HEK293 (cell line): ENCODE measurements at regions not wholly inside any gene's neighbourhood (a gene's known extent, or its start where the extent isn't known, plus 50 kb on each side); places are given as distances from the start of the nearest gene placed in this dataset.

Source experiments
- CTCF ChIA-PET: fragments of 350-600 bp; formaldehyde crosslinking; extraction: SDS; loops from one replicate; lab custom pipeline; 2021; ENCODE audit warnings: antibody characterized with exemption; lab: Yijun Ruan, JAX
- POLR2A ChIA-PET: fragments of 300-600 bp; formaldehyde crosslinking; extraction: SDS; loops from one replicate; lab custom pipeline; 2020; ENCODE audit warnings: antibody characterized with exemption, inconsistent platforms; lab: Yijun Ruan, JAX
- H3K27ac ChIP-seq: fragments of 200-500 bp; sonication (Bioruptor generic); 2 replicates; pipeline ENCODE4 v1.5.1; 2014; ENCODE audit warnings: low read depth, low read length, control low read depth, inconsistent platforms; ENCODE audit errors: extremely low read depth
- H3K36me3 ChIP-seq, 2 experiments: fragments of 200-500 bp in 1 of 2; sonication (Bioruptor generic) in 1 of 2; 1 replicate in 1 of 2; 2 replicates in 1 of 2; pipeline ENCODE4 v1.5.1; 2014 to 2017; ENCODE audit warnings: inconsistent platforms in 2 of 2, low read length in 2 of 2; ENCODE audit not compliant: control insufficient read depth in 2 of 2, insufficient read depth in 1 of 2
- H3K4me1 ChIP-seq: fragments of 200-500 bp; sonication (Bioruptor generic); 2 replicates; pipeline ENCODE4 v1.5.1; 2014; ENCODE audit warnings: mild to moderate bottlenecking, low read length, inconsistent platforms; ENCODE audit not compliant: control insufficient read depth, insufficient read depth
- H3K4me3 ChIP-seq: 2 replicates; pipeline ENCODE4 v1.5.1; 2011; ENCODE audit warnings: low read depth, mild to moderate bottlenecking, control low read depth, low read length, moderate library complexity
- H3K9me3 ChIP-seq: fragments of 200-500 bp; sonication (Bioruptor generic); 2 replicates; pipeline ENCODE4 v1.5.1; 2014; ENCODE audit warnings: low read depth, low read length, inconsistent platforms; ENCODE audit not compliant: control insufficient read depth, insufficient read depth
- GLI2 ChIP-seq: fragments of 450-650 bp; formaldehyde crosslinking; IDR thresholded peaks from 2 replicates; pipeline ENCODE4; 2017; ENCODE audit warnings: missing biosample characterization, missing genetic modification characterization, low read depth, borderline replicate concordance
- HIC1 ChIP-seq: fragments of 450-650 bp; formaldehyde crosslinking; IDR thresholded peaks from 2 replicates; pipeline ENCODE4 v1.5.1; 2016; ENCODE audit warnings: missing biosample characterization, missing genetic modification characterization
- HOXD13 ChIP-seq: sonication (generic); formaldehyde crosslinking; IDR thresholded peaks from 2 replicates; pipeline ENCODE4 v1.8.0; 2022; ENCODE audit warnings: missing genetic modification reagents, borderline replicate concordance
- IKZF3 ChIP-seq: fragments of 450-650 bp; IDR thresholded peaks from 2 replicates; pipeline ENCODE4 v1.5.0; 2018; ENCODE audit warnings: missing biosample characterization, mild to moderate bottlenecking, missing genetic modification characterization, moderate library complexity
- KLF9 ChIP-seq: fragments of 450-650 bp; formaldehyde crosslinking; IDR thresholded peaks from 2 replicates; pipeline ENCODE4 v1.5.1; 2016; ENCODE audit warnings: missing biosample characterization, missing genetic modification characterization, low read depth
- PATZ1 ChIP-seq: fragments of 450-650 bp; formaldehyde crosslinking; IDR thresholded peaks from 2 replicates; pipeline ENCODE4 v1.5.1; 2016; ENCODE audit warnings: missing biosample characterization, missing genetic modification characterization
- ZBTB11 ChIP-seq: fragments of 450-650 bp; formaldehyde crosslinking; conservative IDR thresholded peaks from 2 replicates; pipeline ENCODE4 v1.5.1; 2016; ENCODE audit warnings: low read depth, missing biosample characterization, missing genetic modification characterization
- ZBTB26 ChIP-seq: fragments of 450-650 bp; formaldehyde crosslinking; optimal IDR thresholded peaks from 2 replicates; pipeline ENCODE3; 2016; ENCODE audit warnings: missing biosample characterization, mild to moderate bottlenecking, missing genetic modification characterization
- ZNF140 ChIP-seq: fragments of 450-650 bp; formaldehyde crosslinking; IDR thresholded peaks from 2 replicates; pipeline ENCODE4 v1.5.1; 2016; ENCODE audit warnings: missing biosample characterization, missing genetic modification characterization
- ZNF214 ChIP-seq: fragments of 450-650 bp; formaldehyde crosslinking; IDR thresholded peaks from 2 replicates; pipeline ENCODE4 v1.5.1; 2017; ENCODE audit warnings: missing biosample characterization, mild to moderate bottlenecking, missing genetic modification characterization, borderline replicate concordance
- ZNF239 ChIP-seq: fragments of 450-650 bp; formaldehyde crosslinking; IDR thresholded peaks from 2 replicates; pipeline ENCODE4 v1.5.1; 2016; ENCODE audit warnings: missing biosample characterization, missing genetic modification characterization
- ZNF362 ChIP-seq: fragments of 450-650 bp; formaldehyde crosslinking; IDR thresholded peaks from 2 replicates; pipeline ENCODE4 v1.5.1; 2016; ENCODE audit warnings: missing biosample characterization, missing genetic modification characterization
- ZNF404 ChIP-seq: fragments of 450-650 bp; formaldehyde crosslinking; IDR thresholded peaks from 2 replicates; pipeline ENCODE4 v1.5.1; 2017; ENCODE audit warnings: missing biosample characterization, missing genetic modification characterization
- ZNF518A ChIP-seq: fragments of 450-650 bp; formaldehyde crosslinking; conservative IDR thresholded peaks from 2 replicates; pipeline ENCODE4 v1.5.1; 2016; ENCODE audit warnings: low read depth, missing biosample characterization, missing genetic modification characterization
- ZNF600 ChIP-seq: fragments of 450-650 bp; formaldehyde crosslinking; IDR thresholded peaks from 2 replicates; pipeline ENCODE4 v1.5.1; 2016; ENCODE audit warnings: missing biosample characterization, missing genetic modification characterization
- ZNF645 ChIP-seq: fragments of 450-650 bp; formaldehyde crosslinking; IDR thresholded peaks from 2 replicates; pipeline ENCODE4; 2016; ENCODE audit warnings: missing biosample characterization, missing genetic modification characterization
- ZNF707 ChIP-seq: fragments of 450-650 bp; formaldehyde crosslinking; IDR thresholded peaks from 2 replicates; pipeline ENCODE4 v1.5.1; 2016; ENCODE audit warnings: missing biosample characterization, missing genetic modification characterization

GRCh38 chr5:26416911-26417310 lies 621.5 kb downstream of the CDH9 start:
- Histone ChIP-seq H3K27ac (no peak overlapping the region), H3K4me3 (no peak overlapping the region), H3K4me1 (no peaks in the 10 kb centered on the region), H3K36me3 (no peaks in the 10 kb centered on the region), H3K9me3 (no peaks in the 10 kb centered on the region; the same call in 1 of the 2 replicates)
- POLR2A ChIA-PET: no interaction called here
- TF ChIP-seq ZBTB11 (tag by site-specific recombination) (no peak), ZNF362 (tag by site-specific recombination) (no peak), ZNF707 (tag by site-specific recombination) (no peak), ZBTB26 (no peak), PATZ1 (tag by site-specific recombination) (no peak), ZNF600 (tag by site-specific recombination) (no peak), KLF9 (tag by site-specific recombination) (no peak), HOXD13 (no peak), IKZF3 (tag by site-specific recombination) (no peak)
- CTCF ChIA-PET: no interaction called here

GRCh38 chr5:26415987-26416779 lies 622.2 kb downstream of the CDH9 start:
- CTCF ChIA-PET: no interaction called here
- POLR2A ChIA-PET: no interaction called here
- no peak for TF ChIP-seq ZNF404 (tag by site-specific recombination)
- no peak for TF ChIP-seq ZNF140 (tag by site-specific recombination)
- TF ChIP-seq ZNF239 (tag by site-specific recombination): no peak
- no peak for TF ChIP-seq ZNF645 (tag by site-specific recombination)
- TF ChIP-seq GLI2 (tag by site-specific recombination): no peak
- TF ChIP-seq HIC1 (tag by site-specific recombination): no peak
- TF ChIP-seq ZNF518A (tag by site-specific recombination): no peak
- TF ChIP-seq ZNF214 (tag by site-specific recombination): no peak

More at GRCh38 chr5:26415987-26416779, 622.2 kb downstream of the CDH9 start:
- Histone ChIP-seq H3K27ac (no peak overlapping the region), H3K4me1 (no peaks in the 10 kb centered on the region), H3K36me3 (no peaks in the 10 kb centered on the region), H3K9me3 (no peaks in the 10 kb centered on the region; the same call in 1 of the 2 replicates), H3K4me3 (no peak overlapping the region)
